Ascending aorta (tissue), 2 donors: ENCODE measurements at regions not wholly inside any gene's neighbourhood (a gene's known extent, or its start where the extent isn't known, plus 50 kb on each side); places are given as distances from the start of the nearest gene placed in this dataset.

Experiments used
- DNase-seq, 2 donors: peaks; one replicate each; pipeline ENCODE4 v3.0.0-alpha.2; 2019; ENCODE audit warnings: low spot score in 2 of 2
- H3K27ac ChIP-seq, 2 donors: fragments of 200-600 bp; sonication (generic); one replicate each; pipeline ENCODE4 v1.5.1; 2016 to 2017; ENCODE audit warnings: mild to moderate bottlenecking in 1 of 2
- H3K27me3 ChIP-seq: fragments of 200-600 bp; sonication (generic); one replicate; pipeline ENCODE4 v1.5.1; 2017
- H3K36me3 ChIP-seq, 2 donors: fragments of 200-600 bp; sonication (generic); one replicate each; pipeline ENCODE4 v1.5.1; 2016
- H3K4me1 ChIP-seq, 2 donors: fragments of 200-600 bp; sonication (generic); one replicate each; pipeline ENCODE4 v1.5.1; 2016 to 2017; ENCODE audit warnings: mild to moderate bottlenecking in 1 of 2
- H3K4me3 ChIP-seq, 2 donors: fragments of 200-600 bp; sonication (generic); one replicate each; pipeline ENCODE4 v1.5.1; 2016 to 2017; ENCODE audit warnings: mild to moderate bottlenecking in 1 of 2
- H3K9me3 ChIP-seq, 2 donors: fragments of 200-600 bp; sonication (generic); one replicate each; pipeline ENCODE4 v1.5.1; 2016
- intact Hi-C: fragments of 100-400 bp; cut with DNase I; formaldehyde crosslinking; loops from one replicate; pipeline ENCODE4 v1.15.1; 2023
- TF ChIP-seq, protein P1 (sequence below), 3 experiments: fragments of 200-600 bp in 2 of 3; fragments of 450-650 bp in 1 of 3; sonication (generic) in 2 of 3; IDR thresholded peaks; one replicate each; pipeline ENCODE4 v1.5.1; 2016 to 2019; ENCODE audit warnings: antibody characterized with exemption in 3 of 3, mild to moderate bottlenecking in 1 of 3, moderate library complexity in 1 of 3

DNA sequence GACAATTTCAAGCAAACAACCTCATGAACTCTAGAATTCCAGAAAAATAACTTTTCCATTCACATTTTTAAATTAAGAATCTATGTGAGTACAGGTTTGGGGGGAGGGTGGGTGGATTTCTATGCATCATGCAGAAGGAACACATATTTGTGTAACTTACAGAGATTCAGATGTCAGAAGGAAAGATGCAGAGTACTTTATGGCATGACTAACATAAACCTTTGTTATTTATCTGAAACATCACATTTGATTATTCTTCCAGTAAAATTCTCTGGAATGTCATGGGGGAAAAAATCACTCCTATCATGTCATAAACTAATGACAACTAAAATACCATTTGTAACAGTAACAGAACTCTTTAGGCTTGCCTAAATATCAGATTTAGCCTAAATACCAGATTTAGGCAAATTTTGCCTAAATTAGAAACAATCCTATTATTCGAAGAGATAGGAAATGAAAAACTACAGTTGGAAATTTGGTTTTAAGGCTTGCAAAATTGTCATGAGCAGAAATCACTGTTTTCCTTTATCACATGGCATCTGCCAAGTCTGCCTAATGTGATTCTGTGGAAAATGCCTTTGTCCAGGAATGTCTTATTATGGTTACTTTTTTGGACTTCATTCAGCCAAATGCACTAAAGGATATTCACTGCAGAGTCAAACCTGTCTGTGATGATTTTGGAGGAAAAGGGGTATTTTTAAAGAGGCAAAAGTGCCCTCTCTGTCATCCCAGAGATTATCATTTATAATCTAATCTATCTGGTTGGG, 527.7 kb upstream of the CELF2 start:
- TF ChIP-seq, protein P1, sequence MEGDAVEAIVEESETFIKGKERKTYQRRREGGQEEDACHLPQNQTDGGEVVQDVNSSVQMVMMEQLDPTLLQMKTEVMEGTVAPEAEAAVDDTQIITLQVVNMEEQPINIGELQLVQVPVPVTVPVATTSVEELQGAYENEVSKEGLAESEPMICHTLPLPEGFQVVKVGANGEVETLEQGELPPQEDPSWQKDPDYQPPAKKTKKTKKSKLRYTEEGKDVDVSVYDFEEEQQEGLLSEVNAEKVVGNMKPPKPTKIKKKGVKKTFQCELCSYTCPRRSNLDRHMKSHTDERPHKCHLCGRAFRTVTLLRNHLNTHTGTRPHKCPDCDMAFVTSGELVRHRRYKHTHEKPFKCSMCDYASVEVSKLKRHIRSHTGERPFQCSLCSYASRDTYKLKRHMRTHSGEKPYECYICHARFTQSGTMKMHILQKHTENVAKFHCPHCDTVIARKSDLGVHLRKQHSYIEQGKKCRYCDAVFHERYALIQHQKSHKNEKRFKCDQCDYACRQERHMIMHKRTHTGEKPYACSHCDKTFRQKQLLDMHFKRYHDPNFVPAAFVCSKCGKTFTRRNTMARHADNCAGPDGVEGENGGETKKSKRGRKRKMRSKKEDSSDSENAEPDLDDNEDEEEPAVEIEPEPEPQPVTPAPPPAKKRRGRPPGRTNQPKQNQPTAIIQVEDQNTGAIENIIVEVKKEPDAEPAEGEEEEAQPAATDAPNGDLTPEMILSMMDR (IDR thresholded peaks at IDR 0.05) = no peak
- Histone ChIP-seq H3K27ac (no peak overlapping the region), H3K27me3 (no peaks in the 10 kb centered on the region), H3K36me3 (no peaks in the 10 kb centered on the region), H3K4me3 (no peak overlapping the region), H3K4me1 (no peaks in the 10 kb centered on the region), H3K9me3 (no peaks in the 10 kb centered on the region)
- no peak for DNase-seq
- intact Hi-C loops = no loop called here

DNA sequence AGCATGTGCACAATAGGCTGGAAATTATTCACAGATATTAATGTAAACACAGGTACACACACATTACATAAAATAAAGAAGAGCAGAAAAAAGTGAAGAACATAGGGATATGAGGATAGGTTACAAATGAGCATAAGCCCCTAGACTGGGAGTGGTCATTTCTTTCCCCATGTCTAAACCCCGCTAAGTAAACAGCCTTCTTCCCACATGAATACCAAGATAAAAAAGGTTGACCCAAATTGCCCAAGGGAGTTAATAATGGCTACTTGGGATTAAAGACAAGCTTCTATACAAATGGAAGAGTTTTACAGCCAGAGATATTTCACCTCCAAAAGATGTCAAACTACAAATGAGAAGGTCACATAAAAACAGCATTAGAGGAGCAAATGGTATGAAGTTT, 527.1 kb upstream of the CELF2 start:
- H3K27me3 ChIP-seq = no peaks in the 10 kb centered on the region
- H3K9me3 ChIP-seq = no peaks in the 10 kb centered on the region
- H3K4me1 ChIP-seq = no peaks in the 10 kb centered on the region
- H3K27ac ChIP-seq = no peak overlapping the region
- intact Hi-C loops = no loop called here
- H3K4me3 ChIP-seq = no peak overlapping the region
- DNase-seq = no peak
- TF ChIP-seq, protein P1 (IDR thresholded peaks at IDR 0.05) = no peak
- H3K36me3 ChIP-seq = no peaks in the 10 kb centered on the region

DNA sequence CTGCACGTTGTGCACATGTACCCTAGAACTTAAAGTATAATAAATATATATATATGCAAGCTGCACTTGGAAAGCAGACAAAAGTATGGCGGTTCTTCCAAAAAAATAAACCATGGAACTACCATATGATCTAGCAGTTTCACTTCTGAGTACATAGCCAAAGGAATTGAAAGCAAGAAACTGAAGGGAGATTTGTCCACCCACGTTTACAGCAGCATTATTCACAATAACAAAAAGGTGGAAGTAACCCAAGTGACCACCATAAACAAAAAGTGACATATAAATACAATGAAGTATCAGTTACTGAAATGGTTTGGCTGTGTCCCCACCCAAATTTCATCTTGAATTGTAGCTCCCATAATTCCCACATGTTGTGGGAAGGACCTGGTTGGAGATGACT, 525.3 kb upstream of the CELF2 start:
- Histone ChIP-seq H3K27ac (no peak overlapping the region), H3K36me3 (no peaks in the 10 kb centered on the region), H3K9me3 (no peaks in the 10 kb centered on the region), H3K27me3 (no peaks in the 10 kb centered on the region), H3K4me1 (no peaks in the 10 kb centered on the region), H3K4me3 (no peak overlapping the region)
- intact Hi-C loops = no loop called here
- no peak for DNase-seq
- TF ChIP-seq, protein P1 (IDR thresholded peaks at IDR 0.05) = no peak

DNA sequence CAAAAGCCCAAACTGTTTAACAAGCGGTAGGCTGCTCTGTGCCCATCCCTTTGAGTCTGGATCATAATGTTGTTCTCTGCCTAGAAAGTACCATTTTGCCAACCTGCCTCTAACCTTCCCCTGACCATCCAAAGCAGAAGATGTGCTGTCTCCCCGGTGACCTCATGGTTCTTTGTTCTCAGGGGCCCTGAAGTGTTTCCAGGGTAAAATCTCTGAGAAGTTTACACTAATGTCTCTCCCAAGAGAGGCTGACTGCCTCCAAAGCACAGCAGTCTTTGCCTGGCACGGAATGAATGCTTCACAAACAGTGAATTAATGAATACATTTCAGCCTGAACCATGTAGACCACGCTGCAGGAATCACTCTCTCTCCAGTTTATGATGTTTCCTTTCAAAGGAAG, 523.8 kb upstream of the CELF2 start:
- Histone ChIP-seq H3K4me3 (no peak overlapping the region), H3K36me3 (no peaks in the 10 kb centered on the region), H3K4me1 (no peaks in the 10 kb centered on the region), H3K9me3 (no peaks in the 10 kb centered on the region), H3K27ac (no peak overlapping the region), H3K27me3 (no peaks in the 10 kb centered on the region)
- DNase-seq = no peak
- intact Hi-C loops = no loop called here
- TF ChIP-seq, protein P1 (IDR thresholded peaks at IDR 0.05) = no peak

DNA sequence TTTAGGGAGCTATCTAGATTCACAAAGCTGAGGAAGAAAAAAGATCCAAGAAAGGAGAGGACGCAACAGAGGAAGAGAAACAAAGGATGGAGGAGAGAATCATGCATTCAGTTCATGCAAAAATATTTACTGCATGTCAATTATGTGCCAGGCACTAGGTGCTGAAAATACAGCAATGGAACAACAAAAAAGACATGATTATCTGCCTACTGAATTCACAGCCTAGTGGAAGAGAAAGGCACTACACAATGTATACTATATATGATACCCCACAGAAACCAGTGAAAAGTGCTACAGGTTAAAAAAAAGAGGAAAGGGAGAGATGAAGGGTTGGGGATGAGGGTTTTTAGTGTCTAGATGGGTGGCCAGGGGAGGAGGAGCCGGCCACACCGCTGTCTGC, 520.4 kb upstream of the CELF2 start:
- Histone ChIP-seq H3K4me3 (no peak overlapping the region), H3K4me1 (no peaks in the 10 kb centered on the region), H3K9me3 (no peaks in the 10 kb centered on the region), H3K27me3 (no peaks in the 10 kb centered on the region), H3K36me3 (no peaks in the 10 kb centered on the region), H3K27ac (no peak overlapping the region)
- DNase-seq = no peak
- intact Hi-C loops = no loop called here
- TF ChIP-seq, protein P1 (IDR thresholded peaks at IDR 0.05) = no peak

DNA sequence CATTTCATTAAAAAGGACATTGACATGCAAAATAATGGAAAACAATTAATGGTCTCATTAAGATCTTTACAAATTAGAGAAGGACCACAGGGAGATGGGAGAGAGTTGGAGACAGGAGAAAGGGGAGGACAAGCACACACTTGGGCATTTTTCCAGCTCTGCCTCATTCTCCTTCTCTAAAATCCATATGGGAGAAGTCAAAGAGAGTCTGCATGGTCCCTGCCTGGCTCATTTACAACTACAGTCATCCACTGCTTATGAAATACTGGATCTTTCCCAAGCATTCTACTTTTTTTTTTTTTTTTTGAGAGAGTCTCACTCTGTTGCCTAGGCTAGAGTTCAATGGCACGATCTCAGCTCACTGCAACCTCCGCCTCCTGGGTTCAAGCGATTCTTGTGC, 518.9 kb upstream of the CELF2 start:
- TF ChIP-seq, protein P1 (IDR thresholded peaks at IDR 0.05) = no peak
- intact Hi-C loops = no loop called here
- H3K27me3 ChIP-seq = no peaks in the 10 kb centered on the region
- H3K4me1 ChIP-seq = no peaks in the 10 kb centered on the region
- no peak overlapping the region for H3K27ac ChIP-seq
- DNase-seq = no peak
- no peaks in the 10 kb centered on the region for H3K9me3 ChIP-seq
- no peaks in the 10 kb centered on the region for H3K36me3 ChIP-seq
- H3K4me3 ChIP-seq = no peak overlapping the region
